Right lobe of liver (tissue), 4 donors: ENCODE measurements at regions not wholly inside any gene's neighbourhood (a gene's known extent, or its start where the extent isn't known, plus 50 kb on each side); places are given as distances from the start of the nearest gene placed in this dataset.

ENCODE experiments used
- POLR2A ChIP-seq: fragments of 450-650 bp; IDR thresholded peaks from one replicate; pipeline ENCODE4 v1.6.1; 2017; ENCODE audit warnings: antibody characterized with exemption, mild to moderate bottlenecking
- TF ChIP-seq, protein P1 (sequence below), 4 donors: fragments of 200-600 bp in 3 of 4; fragments of 450-650 bp in 1 of 4; IDR thresholded peaks; one replicate each; pipeline versions ENCODE4 v1.5.1 to v1.8.0; 2016 to 2022; ENCODE audit warnings: antibody characterized with exemption in 4 of 4, mild to moderate bottlenecking in 2 of 4
- donor health status: DM: no; HTN: no; CAD: no.
- donor health status: DM: no; HTN: no; CAD: no.
- donor health status: DM: no; HTN: yes; CAD: no.

DNA sequence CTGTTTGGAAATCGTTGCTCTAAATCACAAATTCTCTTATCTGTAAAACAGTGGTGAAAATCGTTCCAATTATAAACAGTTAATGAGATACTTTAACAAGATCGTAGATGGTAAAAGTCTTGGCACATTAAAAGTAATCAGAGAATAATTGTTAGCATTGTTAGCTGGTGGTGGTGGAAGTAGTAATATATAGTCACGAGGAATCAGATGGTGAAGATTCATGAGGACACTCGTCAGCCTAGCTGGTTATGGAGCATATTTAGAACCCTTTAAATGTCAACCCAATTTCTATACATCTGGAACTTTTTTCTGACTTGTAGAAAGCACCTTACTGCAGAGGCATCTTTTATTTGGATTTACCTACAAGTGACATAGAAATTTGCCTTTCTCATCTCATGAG lies 190.8 kb downstream of the TLE1 start:
- TF ChIP-seq, protein P1, sequence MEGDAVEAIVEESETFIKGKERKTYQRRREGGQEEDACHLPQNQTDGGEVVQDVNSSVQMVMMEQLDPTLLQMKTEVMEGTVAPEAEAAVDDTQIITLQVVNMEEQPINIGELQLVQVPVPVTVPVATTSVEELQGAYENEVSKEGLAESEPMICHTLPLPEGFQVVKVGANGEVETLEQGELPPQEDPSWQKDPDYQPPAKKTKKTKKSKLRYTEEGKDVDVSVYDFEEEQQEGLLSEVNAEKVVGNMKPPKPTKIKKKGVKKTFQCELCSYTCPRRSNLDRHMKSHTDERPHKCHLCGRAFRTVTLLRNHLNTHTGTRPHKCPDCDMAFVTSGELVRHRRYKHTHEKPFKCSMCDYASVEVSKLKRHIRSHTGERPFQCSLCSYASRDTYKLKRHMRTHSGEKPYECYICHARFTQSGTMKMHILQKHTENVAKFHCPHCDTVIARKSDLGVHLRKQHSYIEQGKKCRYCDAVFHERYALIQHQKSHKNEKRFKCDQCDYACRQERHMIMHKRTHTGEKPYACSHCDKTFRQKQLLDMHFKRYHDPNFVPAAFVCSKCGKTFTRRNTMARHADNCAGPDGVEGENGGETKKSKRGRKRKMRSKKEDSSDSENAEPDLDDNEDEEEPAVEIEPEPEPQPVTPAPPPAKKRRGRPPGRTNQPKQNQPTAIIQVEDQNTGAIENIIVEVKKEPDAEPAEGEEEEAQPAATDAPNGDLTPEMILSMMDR (IDR thresholded peaks at IDR 0.05) = no peak
- no peak for TF ChIP-seq POLR2A
